NCI-H1105 treated with DMSO at 0.1 percent for 48 hours (cell line): ENCODE measurements at regions not wholly inside any gene's neighbourhood (a gene's known extent, or its start where the extent isn't known, plus 50 kb on each side); places are given as distances from the start of the nearest gene placed in this dataset.

Source experiments
- DNase-seq: peaks from one replicate; lab custom pipeline; 2025; lab: John Stamatoyannopoulos, UW

DNA sequence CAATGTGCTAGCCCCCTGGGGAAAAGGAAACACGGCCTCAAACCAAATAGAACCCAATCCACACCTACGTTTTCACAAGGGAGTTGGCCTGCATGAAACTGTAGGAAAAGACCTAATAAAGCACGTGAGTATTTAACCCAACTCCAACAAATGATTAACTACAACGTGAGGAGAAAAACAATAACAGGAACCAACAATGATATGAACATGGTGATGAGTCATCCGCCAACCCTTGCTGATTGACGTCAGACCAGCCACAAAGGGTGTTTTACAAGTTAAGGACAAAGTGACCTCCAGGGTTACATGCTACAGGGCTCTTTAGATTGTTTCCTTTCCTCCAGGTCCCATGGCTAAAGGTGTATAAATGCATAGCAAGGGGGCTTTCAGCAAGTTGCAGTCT, 460.5 kb downstream of the COG6 start:
- no peak for DNase-seq

DNA sequence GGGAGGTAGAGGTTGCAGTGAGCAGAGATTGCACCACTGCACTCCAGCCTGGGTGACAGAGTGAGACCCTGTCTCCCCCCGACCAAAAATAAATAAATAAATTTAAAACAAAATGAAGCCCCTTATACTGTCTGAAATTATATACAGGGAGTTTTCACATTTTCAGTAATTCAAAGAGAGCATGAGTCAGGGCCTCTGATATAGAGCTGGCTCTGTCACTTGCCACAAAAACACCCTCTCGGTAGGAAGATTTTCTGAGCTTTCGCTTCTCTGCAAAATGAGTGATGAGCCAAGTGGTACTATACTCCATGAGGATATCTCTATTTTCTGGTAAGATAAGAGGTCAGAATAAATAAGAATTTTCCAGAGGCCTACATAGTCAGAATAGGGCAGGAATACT, 462.9 kb downstream of the COG6 start:
- no peak for DNase-seq

DNA sequence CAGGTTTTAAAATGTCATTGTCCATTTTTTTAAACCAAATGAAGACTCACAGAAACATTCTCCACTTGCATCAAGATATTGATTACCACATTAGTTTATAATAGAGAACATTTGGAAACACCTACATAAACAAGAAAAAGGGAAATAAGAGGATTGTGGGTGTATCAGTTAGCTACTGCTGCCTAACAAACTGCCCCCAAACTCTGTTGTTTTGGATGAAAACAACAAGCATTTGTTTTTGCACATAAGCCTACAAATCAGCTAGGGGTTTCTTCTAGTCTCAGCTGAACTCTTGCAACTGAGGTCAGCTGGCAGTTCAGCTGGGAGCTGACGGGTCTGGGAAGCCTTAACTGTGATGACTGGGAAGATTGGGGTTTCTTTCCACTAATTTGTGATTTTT, 464.4 kb downstream of the COG6 start:
- DNase-seq: no peak

DNA sequence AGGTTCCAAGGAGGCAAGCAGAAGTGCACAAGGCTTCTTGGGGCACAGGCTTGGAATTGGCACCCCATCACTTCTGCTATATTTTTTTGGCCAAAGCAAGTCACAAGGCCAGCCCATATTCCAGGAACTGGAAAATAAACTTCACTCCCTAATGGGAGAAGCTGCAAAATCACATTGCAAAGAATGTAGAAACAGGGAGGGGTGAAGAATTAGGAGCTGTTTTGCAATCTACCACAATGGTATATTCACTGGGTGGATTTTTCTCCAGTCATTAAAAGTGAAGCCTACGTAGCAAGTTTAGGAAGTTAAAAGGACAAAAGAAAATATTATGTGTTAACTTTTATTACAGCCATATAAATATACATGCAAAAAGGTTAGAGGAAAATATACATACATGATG, 464.8 kb downstream of the COG6 start:
- DNase-seq: no peak

DNA sequence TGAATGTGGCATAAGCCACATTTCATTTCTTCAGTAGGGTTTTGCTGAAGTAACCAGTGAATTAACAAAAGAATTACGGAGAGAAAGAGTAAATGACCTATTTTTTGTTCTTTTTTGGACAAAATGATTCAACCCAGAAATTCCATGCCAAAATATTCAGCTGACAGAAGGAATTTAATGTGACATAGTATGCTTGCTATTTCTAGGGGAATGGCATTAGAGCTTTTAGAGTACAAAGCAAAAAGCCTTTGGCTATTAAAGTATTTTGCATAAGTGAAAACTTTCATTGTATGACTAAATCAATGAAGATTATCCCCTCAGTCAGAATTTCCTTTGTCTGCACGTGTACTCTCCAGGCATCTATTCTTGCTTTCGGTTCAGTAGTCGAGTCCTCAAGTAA, 465.3 kb downstream of the COG6 start:
- DNase-seq: no peak

DNA sequence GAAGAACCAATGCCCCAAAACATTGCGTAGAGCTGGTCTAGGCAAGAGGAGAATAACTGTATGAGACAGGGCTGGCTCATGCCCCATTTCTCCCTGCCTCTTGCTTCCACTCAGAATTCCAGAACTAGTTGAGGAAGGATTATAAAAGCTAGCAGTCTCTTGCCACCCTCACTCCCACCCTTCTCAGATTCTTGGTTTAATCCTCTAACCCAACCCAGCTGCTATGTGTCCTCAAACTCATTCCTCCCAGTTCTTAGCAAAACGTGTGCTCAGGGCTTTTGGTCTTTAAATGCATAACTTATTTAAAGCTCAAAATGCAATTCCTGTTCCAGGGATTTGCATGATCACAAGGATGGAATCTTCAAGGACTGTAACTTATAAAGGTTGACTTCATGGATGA, 466.3 kb downstream of the COG6 start:
- DNase-seq: no peak

DNA sequence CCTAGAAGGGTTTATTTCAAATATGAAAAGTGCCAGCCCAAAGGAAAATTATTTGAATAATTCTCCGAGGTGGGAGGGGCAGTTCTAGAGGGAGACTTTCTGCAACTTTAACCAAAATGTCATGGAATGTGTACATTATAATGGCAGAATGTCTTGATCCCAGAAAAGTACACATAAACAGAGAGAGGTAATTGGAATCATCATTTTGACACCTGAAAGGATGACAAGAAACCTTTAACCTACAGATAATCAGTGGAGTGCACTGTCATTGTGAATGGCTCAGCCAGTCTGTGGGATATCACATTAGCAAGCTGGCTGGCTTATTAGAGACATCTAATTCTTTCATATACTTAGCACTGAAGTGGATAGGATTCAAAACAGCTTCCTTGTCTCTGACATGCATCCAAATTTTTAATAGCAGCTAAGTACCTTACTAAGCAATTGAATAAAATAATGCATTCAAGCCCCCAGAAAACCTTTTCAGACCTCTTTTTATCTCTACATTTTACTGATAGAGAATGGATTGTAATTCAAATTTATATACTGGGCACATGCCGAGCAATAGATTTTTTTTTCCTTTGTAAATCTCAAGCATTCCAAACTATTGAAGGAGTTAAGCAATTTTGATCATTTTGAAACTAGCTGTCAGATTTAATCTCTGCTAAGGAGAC, 468.6 kb downstream of the COG6 start:
- DNase-seq: peak; percentile 63

DNA sequence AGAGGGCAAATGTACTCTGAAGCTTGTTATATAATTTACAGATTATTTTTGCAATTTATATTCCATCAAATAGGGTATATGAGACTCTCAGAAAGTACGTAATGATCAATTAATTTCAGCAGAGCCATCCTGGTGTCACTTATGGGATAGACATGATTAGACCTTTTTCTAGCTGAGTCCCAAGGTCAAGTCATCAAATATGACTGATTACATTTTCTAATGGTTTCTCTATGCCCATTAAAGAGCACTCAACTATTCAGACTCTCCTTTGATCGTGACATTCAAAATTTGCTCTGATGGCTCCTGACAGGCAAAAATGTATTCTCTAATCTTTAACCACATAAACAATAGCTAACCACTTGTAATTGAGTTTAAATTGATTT, 469.2 kb downstream of the COG6 start:
- DNase-seq: peak; percentile 71

DNA sequence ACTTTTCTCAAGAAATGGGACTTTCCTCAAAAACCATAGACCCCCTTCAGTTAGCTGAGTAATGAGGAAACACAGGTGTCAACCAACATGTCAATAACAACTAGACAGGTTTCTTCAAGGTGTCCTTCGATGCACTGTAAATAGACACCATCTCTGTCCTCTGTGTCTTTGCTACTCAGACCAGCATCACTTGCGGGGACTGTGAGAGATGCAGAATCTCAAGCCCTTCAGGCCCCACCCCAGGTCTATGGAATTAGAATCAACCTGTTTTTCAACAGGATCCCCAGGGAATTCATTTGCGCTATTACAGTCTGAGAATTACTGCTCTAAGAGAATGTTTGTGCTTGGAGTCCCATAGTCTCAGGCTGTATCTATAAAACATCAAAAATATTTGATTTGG, 469.9 kb downstream of the COG6 start:
- peak; percentile 4 for DNase-seq

DNA sequence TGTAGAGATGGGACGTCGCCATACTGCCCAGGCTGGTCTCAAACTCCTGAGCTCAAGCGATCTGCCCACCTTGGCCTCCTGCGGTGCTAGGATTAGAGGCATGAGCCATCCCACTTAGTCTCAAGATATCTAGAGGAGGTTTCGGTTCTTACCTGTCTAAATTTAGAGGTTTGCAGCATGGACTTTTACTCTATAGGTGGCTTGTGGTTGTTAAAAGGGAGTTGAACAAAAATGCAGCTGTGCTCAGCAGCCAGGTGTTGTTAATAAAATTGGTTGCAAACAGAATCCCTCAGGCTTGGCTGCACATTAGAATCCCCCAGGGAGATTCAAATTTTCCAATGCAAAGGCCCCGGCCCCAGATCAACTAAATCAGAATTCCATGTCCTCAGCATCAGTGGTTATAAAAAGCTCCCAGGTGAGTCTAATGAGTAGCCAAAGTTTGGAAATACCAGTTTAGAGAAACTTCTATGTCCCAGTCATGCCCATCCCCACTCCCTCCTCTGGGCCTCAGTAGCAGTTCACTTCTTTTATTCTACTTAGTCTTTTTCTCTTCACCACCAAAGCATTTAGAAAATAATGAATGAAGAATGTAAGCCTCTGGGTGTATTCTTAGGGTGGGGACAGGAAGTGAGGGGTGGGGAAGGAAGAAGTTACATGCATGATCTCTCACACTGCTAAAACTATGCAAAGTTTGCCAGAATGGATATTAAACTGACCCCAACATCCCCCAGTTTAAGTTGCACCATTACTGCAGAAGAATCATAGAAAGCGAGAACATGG, 471.0 kb downstream of the COG6 start:
- DNase-seq: no peak

DNA sequence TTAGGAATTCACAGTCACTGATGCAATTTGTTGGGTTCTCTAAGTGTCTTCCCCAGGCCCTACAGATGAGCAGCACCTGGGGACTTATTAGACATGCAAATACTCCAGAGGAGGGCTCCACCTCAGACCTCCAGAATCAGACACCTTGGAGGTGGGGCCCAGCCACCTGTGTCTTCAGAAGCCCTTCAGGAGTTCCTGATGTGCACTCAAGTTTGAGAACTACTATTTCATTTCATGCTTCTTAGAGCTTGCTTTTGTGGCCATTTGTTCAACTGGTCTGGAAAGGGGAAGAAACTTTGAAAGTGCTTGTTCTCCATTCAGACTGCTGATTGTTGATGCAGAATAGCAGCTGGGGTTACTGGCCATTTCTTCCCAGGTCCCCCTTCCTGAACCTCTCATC, 472.0 kb downstream of the COG6 start:
- DNase-seq: no peak

DNA sequence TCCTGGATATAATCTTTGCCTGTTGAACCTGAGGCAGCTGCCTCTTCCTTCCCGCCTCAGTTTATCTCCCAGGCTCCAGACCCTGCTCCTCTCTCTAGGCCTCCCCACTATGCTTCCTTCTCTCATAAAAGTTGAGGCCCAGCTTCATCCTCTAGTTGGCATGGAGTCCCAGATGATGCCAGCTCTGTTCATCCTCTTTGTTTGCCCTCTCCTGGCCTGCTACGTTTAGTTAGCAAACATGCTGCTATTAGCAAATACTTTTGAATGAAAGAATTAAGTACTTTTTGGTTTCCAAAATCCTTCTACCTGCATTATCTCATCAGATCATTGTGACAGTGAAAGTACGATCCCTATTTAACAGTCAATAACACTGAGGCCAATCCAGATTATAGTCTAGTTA, 472.5 kb downstream of the COG6 start:
- DNase-seq: no peak

DNA sequence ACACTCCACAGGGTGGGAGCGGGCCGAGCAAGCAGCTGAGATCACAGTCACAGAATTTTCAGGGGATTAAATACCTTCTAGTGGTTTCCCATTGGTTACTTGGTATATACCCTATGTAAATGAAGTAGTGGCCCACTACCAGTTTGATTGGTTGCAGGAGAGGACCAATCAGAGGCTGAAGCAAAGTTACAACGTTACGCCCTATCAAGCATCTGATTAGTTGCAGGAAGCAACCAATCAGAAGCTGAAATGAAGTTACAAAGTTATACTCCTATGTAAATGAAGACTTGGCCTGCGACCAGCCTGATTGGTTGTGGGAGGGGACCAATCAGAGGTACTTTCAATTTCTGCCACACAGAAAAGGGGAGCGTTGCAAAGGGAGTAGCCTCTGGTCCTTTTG, 474.0 kb downstream of the COG6 start:
- no peak for DNase-seq

DNA sequence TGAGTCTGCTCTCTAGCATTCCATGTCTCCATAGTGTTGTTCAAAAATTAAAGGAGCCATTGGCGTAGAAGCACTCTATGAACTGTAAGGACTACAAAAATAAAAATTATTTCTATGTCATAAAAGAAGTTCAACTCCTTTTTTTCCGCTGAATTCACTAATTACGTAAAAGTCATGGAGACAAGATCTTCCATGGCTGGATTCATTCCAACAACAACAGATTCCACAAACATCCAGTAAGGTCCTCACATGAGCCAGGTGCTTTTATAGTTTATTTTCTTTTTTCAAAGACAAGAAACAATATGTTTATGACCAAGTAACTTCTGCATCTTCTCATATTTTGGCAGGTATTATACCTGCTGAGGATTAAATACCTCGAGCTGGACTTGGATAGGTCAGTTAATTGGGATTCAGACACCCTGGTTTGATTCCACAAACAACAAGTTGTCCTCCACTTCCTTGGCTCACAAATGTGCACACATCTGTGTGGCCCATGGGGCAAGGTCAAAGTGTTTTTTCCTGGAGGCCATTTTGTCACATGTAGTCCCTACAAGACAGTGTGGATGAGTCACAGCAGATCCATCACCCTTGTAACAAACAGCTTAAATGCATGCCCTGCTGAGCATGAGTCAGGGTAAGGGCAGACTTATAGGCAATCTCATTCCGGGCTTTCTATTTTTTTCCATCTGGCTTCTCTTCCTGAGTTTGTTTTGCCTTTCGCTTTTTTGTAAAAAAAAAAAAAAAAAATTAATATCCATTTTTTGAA, 475.6 kb downstream of the COG6 start:
- DNase-seq: no peak

DNA sequence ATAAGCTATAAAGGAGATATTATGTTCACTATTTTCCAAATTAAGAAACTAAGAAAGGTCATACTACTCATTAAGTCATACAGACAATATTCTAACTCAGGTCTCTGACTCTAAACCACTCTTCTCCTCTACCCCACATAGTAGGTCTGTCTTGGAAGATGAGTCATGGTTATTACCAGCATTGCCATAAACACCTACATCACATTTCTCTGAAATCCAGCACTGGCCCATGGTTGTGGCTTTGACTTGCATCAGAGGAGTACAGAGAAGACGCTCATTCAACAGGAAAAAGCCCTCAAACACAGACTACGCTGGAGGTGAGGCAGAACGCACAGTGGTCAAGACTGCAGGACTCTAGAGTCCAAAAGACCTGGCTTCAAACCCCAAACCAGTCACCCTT, 476.8 kb downstream of the COG6 start:
- no peak for DNase-seq

DNA sequence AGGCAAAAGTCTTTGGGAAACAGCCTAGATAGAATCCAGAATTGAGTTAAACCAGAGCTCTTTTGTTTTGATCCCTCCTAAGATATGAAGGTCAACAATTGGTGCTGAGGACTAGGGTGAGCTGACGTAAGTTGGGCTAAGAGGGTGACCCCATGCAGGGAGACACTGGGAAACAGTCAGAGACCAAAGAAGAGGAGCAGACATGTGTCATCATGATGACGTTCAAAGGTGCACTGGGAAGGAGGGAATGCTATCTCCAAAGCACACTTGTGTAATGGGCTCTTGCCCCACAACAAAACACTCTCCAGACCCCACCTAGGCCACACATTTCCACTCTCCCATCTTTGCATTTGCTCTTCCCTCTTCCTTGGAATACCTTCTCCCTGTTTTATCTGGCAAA, 481.4 kb downstream of the COG6 start:
- no peak for DNase-seq

DNA sequence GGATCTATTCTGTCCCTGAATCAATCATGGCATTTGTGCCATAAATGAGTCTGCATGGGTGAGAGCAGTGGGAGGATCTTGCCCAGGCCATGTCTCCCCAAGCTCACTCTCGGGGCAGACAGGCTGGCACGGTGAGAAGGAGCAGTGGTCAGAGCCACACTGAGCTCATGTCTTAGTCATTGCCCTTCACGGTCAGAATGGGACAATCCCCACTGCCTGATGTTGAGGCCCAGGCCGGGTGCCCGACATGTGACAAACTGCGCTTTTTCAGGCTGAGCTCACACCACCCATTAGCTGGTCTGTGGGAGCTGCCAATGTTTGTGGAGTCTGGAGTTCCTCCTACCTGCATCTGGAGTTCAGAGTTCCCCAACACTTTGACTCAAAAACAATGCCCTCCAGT, 481.9 kb downstream of the COG6 start:
- DNase-seq: no peak

DNA sequence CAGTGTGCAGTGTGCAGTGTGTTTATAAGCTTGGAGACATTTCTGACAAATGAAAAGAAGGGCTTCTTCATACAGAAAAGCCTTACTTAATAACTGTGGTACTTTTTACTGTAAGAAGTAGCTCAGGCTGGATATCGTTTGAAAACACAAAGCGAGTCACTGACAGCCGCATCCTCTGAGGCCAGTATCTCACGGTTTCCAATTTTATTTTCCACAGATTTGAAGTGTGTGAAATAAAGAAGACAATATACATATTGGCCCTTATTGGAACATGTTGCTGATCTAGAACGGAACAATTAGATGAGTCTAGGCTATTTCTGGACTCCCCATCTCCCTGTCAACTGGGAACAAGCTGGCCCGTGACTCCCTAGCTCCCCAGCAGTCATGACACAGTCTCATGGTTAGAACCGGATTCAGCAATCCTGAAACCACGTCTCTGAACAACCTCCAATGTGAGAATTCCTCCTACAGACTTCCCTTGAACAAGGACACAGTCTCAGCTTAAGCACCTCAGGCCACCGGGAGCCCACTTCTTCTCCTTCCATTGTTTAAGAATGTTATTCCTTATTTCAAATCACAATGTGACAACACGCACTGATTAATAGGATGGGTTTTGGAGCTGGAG, 484.5 kb downstream of the COG6 start:
- DNase-seq: no peak

DNA sequence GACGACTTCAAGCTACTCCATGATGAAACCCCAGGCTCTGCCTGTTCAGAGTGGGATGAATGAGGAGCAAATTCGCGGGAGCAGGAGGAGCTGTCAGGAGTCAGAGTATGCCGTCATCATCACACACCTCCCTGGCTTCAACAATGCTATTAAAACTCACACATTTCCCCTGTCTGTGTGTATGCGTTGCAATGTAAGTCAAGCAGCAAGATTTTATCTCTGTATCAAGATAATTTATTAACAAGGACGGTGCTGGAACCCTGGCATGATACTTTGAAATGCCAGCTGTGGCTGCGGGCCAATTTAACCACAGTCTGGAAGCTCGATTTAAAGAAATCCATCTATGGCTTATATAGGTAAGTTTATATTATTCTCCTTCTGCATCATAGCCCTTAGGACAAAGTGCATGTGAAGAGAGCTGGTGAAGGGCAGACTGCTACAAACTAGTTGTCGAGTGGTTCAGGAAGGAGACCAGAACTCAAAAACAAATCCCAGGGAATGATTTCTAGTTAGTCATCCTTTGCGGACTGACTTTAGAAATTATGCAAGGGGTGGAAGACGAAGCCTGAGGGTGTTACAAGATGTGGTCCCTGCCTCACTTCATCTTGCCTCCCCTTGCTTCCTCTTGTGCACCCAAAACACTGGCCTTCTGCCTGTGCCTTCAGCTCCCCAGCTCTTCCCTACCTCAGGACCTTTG, 486.5 kb downstream of the COG6 start:
- no peak for DNase-seq

DNA sequence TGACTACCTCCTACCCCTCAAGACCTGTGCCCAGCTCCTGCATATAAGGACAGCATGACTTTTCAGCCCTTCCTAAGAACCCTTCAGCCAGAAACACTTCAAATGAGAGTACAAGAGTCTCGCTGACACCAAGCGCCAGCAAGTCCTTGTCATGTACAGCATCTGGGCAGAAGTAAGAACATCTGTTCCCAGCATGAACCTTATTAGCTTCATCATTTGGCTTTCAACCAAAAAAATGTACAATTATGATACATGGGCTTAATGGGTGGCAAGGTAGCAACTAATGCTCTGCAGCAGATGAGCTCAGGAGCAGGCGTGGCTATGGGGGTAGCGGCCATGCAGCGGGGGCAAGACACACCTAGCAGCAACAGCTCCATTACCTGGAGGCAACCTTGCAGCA, 487.6 kb downstream of the COG6 start:
- no peak for DNase-seq

DNA sequence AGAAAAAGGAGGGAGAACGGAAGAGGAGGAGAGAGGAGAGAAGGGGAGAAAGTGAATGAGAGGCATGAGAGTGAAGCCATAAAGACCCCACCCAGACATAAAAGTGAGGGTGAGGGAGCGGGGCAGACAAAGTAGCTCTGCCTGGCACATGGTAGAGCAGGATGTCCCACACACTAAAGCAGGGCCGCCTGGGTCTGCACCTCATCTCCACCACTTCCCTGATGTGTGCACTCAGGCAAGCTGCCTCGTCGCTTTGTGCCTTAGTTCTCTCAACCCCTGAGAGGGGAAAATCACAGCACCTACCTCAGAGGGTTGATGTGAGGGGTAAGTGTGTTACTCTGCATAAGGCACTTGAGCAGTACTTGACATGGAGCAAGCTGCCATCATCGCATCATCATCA, 488.1 kb downstream of the COG6 start:
- no peak for DNase-seq

DNA sequence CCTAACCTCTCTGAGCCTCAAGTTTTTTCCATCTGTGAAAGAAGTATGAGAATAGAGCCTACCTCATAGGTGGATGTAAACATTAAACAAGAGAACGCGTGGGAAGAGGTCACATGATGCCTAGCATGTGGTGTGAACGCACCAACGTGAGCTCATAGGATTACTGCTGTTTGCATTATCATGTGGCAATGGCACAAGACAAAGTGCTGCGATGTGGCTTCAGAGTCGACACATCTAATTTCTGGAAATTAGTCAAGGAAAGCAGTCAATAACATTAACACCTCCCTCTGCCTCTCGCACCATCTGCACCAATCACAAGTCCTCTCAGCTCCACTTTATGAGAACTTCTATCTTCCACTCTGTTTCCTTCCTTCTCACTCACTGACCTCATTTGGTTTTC, 489.7 kb downstream of the COG6 start:
- DNase-seq: no peak
